ENCODE measurements at regions not wholly inside any gene's neighbourhood (a gene's known extent, or its start where the extent isn't known, plus 50 kb on each side); places are given as distances from the start of the nearest gene placed in this dataset.
"Not testable (repeated sequence)": the region's sequence is repeated elsewhere in the genome, so short reads cannot be mapped to it uniquely, and the experiment has no call there.

- no peaks in the 10 kb centered on the region for H3K9me3 ChIP-seq (ENCODE audit: control insufficient read depth in 4 of 4, insufficient read depth in 3 of 4, low read length in 3 of 4)
- no peaks in the 10 kb centered on the region for H3K4me1 ChIP-seq (ENCODE audit: control insufficient read depth in 5 of 5, insufficient read depth in 5 of 5, low read length in 5 of 5)
- no peaks in the 10 kb centered on the region for H3K36me3 ChIP-seq (ENCODE audit: control insufficient read depth in 4 of 4, insufficient read depth in 4 of 4, low read length in 4 of 4)
- H3K4me3 ChIP-seq: no peak overlapping the region
- ATAC-seq (ENCODE audit: insufficient read depth, low FRiP score): no peak
- no peak overlapping the region for H3K9ac ChIP-seq (ENCODE audit: insufficient read depth in 1 of 2, low read length in 2 of 2)
- H3K27me3 ChIP-seq (ENCODE audit: control insufficient read depth in 3 of 3, insufficient read depth in 3 of 3, low read length in 2 of 3): no peaks in the 10 kb centered on the region
- DNase-seq: no peak
- WGBS, 2 donors: 5 to 11% methylated on average over 1 of the region's 1 CpG
- TF ChIP-seq CTCF (IDR thresholded peaks at IDR 0.05; ENCODE audit: control extremely low read depth, extremely low read depth): no peak
- H3K27ac ChIP-seq (ENCODE audit: low read depth in 1 of 2, low read length in 1 of 2): no peak overlapping the region
Observed at GRCh38 chr14:85016496-85016895, 513.4 kb upstream of the FLRT2 start.

GRCh38 chr14:85023866-85024265 lies 506.1 kb upstream of the FLRT2 start:
- WGBS, 2 donors: 83 to 84% methylated on average over 7 of the region's 7 CpGs
- H3K27me3 ChIP-seq (ENCODE audit: control insufficient read depth in 3 of 3, insufficient read depth in 3 of 3, low read length in 2 of 3): not testable (repeated sequence)

GRCh38 chr14:85024931-85025330 lies 505.0 kb upstream of the FLRT2 start:
- ATAC-seq (ENCODE audit: insufficient read depth, low FRiP score) (no peak), DNase-seq (no peak)
- no peak overlapping the region for H3K27ac ChIP-seq (ENCODE audit: low read depth in 1 of 2, low read length in 1 of 2)
- H3K9ac ChIP-seq (ENCODE audit: insufficient read depth in 1 of 2, low read length in 2 of 2): no peak overlapping the region
- H3K4me3 ChIP-seq: no peak overlapping the region
- H3K36me3 ChIP-seq (ENCODE audit: control insufficient read depth in 4 of 4, insufficient read depth in 4 of 4, low read length in 4 of 4): no peaks in the 10 kb centered on the region
- H3K27me3 ChIP-seq (ENCODE audit: control insufficient read depth in 3 of 3, insufficient read depth in 3 of 3, low read length in 2 of 3): no peaks in the 10 kb centered on the region
- peaks cover 0 to 1% (median 0%) of the 10 kb centered on the region in 5 donors for H3K4me1 ChIP-seq (ENCODE audit: control insufficient read depth in 5 of 5, insufficient read depth in 5 of 5, low read length in 5 of 5)
- peaks cover 0 to 5% (median 0%) of the 10 kb centered on the region in 4 donors for H3K9me3 ChIP-seq (ENCODE audit: control insufficient read depth in 4 of 4, insufficient read depth in 3 of 4, low read length in 3 of 4)
- no peak for TF ChIP-seq CTCF (IDR thresholded peaks at IDR 0.05; ENCODE audit: control extremely low read depth, extremely low read depth)
- 80 to 90% methylated on average over 2 of the region's 2 CpGs for WGBS, 2 donors

More at GRCh38 chr14:85023866-85024265, 506.1 kb upstream of the FLRT2 start:
- not testable (repeated sequence) for H3K27ac ChIP-seq (ENCODE audit: low read depth in 1 of 2, low read length in 1 of 2); H3K9ac ChIP-seq (ENCODE audit: insufficient read depth in 1 of 2, low read length in 2 of 2); DNase-seq; ATAC-seq (ENCODE audit: insufficient read depth, low FRiP score); H3K36me3 ChIP-seq (ENCODE audit: control insufficient read depth in 4 of 4, insufficient read depth in 4 of 4, low read length in 4 of 4); H3K4me3 ChIP-seq; H3K4me1 ChIP-seq (ENCODE audit: control insufficient read depth in 5 of 5, insufficient read depth in 5 of 5, low read length in 5 of 5); H3K9me3 ChIP-seq (ENCODE audit: control insufficient read depth in 4 of 4, insufficient read depth in 3 of 4, low read length in 3 of 4)

- Histone ChIP-seq H3K9me3 (ENCODE audit: control insufficient read depth in 4 of 4, insufficient read depth in 3 of 4, low read length in 3 of 4) (peaks cover 0 to 5% (median 0%) of the 10 kb centered on the region in 4 donors), H3K36me3 (ENCODE audit: control insufficient read depth in 4 of 4, insufficient read depth in 4 of 4, low read length in 4 of 4) (no peaks in the 10 kb centered on the region), H3K27me3 (ENCODE audit: control insufficient read depth in 3 of 3, insufficient read depth in 3 of 3, low read length in 2 of 3) (no peaks in the 10 kb centered on the region), H3K4me1 (ENCODE audit: control insufficient read depth in 5 of 5, insufficient read depth in 5 of 5, low read length in 5 of 5) (peaks cover 0 to 1% (median 0%) of the 10 kb centered on the region in 5 donors), H3K4me3 (no peak overlapping the region), H3K9ac (ENCODE audit: insufficient read depth in 1 of 2, low read length in 2 of 2) (no peak overlapping the region), H3K27ac (ENCODE audit: low read depth in 1 of 2, low read length in 1 of 2) (no peak overlapping the region)
- 67 to 72% methylated on average over 2 of the region's 2 CpGs for WGBS, 2 donors
- no peak for TF ChIP-seq CTCF (IDR thresholded peaks at IDR 0.05; ENCODE audit: control extremely low read depth, extremely low read depth)
- DNase-seq (no peak), ATAC-seq (ENCODE audit: insufficient read depth, low FRiP score) (no peak)
Observed at GRCh38 chr14:85027681-85028370, 502.1 kb upstream of the FLRT2 start.
